CD4-positive, alpha-beta T cell (primary cell): ENCODE measurements at regions not wholly inside any gene's neighbourhood (a gene's known extent, or its start where the extent isn't known, plus 50 kb on each side); places are given as distances from the start of the nearest gene placed in this dataset.

Source experiments
- ATAC-seq: fragments of 200-7000 bp; cut with Tn5 transposase; one replicate; pipeline ENCODE4 v1.10.0; 2022; ENCODE audit warnings: mild to moderate bottlenecking; ENCODE audit not compliant: poor library complexity
- CTCF ChIA-PET: fragments of 350-600 bp; sonication (Branson Sonifier 250); formaldehyde crosslinking; loops from one replicate; lab custom pipeline; 2021; ENCODE audit warnings: antibody characterized with exemption, inconsistent platforms; lab: Charles Lee
- POLR2A ChIA-PET: fragments of 350-600 bp; sonication (Branson Sonifier 250); formaldehyde crosslinking; loops from one replicate; lab custom pipeline; 2021; ENCODE audit warnings: antibody characterized with exemption, inconsistent platforms; lab: Charles Lee
- DNase-seq, 14 experiments: peaks; one replicate each; pipeline ENCODE4 v3.0.0-alpha.2; 2013 to 2020; ENCODE audit warnings: mixed read lengths in 2 of 14
- H3K27ac ChIP-seq, 2 donors: one replicate each; pipeline versions ENCODE4 v1.5.1 to v1.7.0; 2013; ENCODE audit warnings: low read length in 2 of 2, low read depth in 1 of 2, mild to moderate bottlenecking in 1 of 2
- H3K27me3 ChIP-seq, 2 experiments: 1 replicate in 1 of 2; 2 replicates in 1 of 2; pipeline versions ENCODE4 v1.6.1 to v1.7.0; 2013; ENCODE audit warnings: low read length in 2 of 2, control low read depth in 1 of 2, mild to moderate bottlenecking in 1 of 2, moderate library complexity in 1 of 2; ENCODE audit not compliant: insufficient read depth in 2 of 2, control insufficient read depth in 1 of 2
- H3K36me3 ChIP-seq: one replicate; pipeline ENCODE4 v1.6.1; 2013; ENCODE audit warnings: low read length, control low read depth; ENCODE audit not compliant: insufficient read depth
- H3K4me1 ChIP-seq: one replicate; pipeline ENCODE4 v1.6.1; 2013; ENCODE audit warnings: low read length, control low read depth; ENCODE audit not compliant: insufficient read depth
- H3K4me3 ChIP-seq: one replicate; pipeline ENCODE4 v1.5.1; 2013; ENCODE audit warnings: mild to moderate bottlenecking, low read length, moderate library complexity
- H3K9me3 ChIP-seq, 2 experiments: 1 replicate in 1 of 2; 2 replicates in 1 of 2; pipeline versions ENCODE4 v1.6.1 to v1.7.0; 2013; ENCODE audit warnings: low read length in 2 of 2, mild to moderate bottlenecking in 2 of 2, control low read depth in 1 of 2, moderate library complexity in 1 of 2; ENCODE audit not compliant: control insufficient read depth in 1 of 2, insufficient read depth in 1 of 2
- H3K27ac Mint-ChIP-seq: one replicate; pipeline ENCODE4 v1.8.0; 2020; ENCODE audit warnings: mixed read lengths
- H3K27me3 Mint-ChIP-seq: one replicate; pipeline ENCODE4 v1.8.0; 2021; ENCODE audit warnings: mixed read lengths
- H3K36me3 Mint-ChIP-seq: one replicate; pipeline ENCODE4 v1.8.0; 2021; ENCODE audit warnings: low read depth, mixed read lengths
- H3K4me1 Mint-ChIP-seq: one replicate; pipeline ENCODE4 v1.8.0; 2021; ENCODE audit warnings: low read depth, mixed read lengths
- H3K4me3 Mint-ChIP-seq: one replicate; pipeline ENCODE4 v1.8.0; 2020; ENCODE audit warnings: mild to moderate bottlenecking, mixed read lengths
- H3K9me3 Mint-ChIP-seq: one replicate; pipeline ENCODE4 v1.8.0; 2020; ENCODE audit warnings: mixed read lengths
- intact Hi-C, 2 experiments: fragments of 100-400 bp; cut with DNase I in 1 of 2; cut with micrococcal nuclease in 1 of 2; formaldehyde crosslinking; loops; one replicate each; pipeline versions ENCODE4 v1.15.1 to v1.9.0; 2023 to 2025; cut with DNase I, micrococcal nuclease
- TF ChIP-seq, protein P1 (sequence below): fragments of 200-600 bp; IDR thresholded peaks from one replicate; pipeline ENCODE4 v1.8.0; 2022; ENCODE audit warnings: antibody characterized with exemption, mild to moderate bottlenecking

DNA sequence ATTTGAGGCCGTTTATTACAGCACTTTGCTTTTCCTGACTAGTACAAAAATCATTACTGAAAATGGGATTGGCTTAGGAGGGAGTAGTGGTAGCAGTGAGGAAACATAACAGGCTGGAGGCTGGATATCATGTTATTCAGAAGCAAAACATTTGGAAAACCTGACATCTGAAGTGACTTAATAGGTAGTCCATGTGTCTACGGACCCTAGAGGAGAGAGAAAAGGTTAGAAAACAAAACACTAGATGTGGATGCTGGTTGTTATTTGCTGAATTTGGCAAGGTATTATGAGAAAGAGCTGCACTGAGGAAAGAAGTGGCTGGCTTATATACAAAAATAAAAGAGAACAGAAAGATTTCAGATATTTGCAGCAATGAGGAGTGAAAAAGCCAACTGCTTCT, 139.9 kb downstream of the MEX3B start:
- Mint-ChIP-seq H3K4me3 (no peak overlapping the region), H3K4me1 (no peaks in the 10 kb centered on the region), H3K36me3 (no peaks in the 10 kb centered on the region), H3K9me3 (no peaks in the 10 kb centered on the region), H3K27me3 (no peaks in the 10 kb centered on the region), H3K27ac (no peak overlapping the region)
- ChIA-PET POLR2A (no interaction called here), CTCF (no interaction called here)
- H3K27me3 ChIP-seq, result no peaks in the 10 kb centered on the region
- no peaks in the 10 kb centered on the region for H3K36me3 ChIP-seq
- no peak overlapping the region for H3K4me3 ChIP-seq
- TF ChIP-seq, protein P1, sequence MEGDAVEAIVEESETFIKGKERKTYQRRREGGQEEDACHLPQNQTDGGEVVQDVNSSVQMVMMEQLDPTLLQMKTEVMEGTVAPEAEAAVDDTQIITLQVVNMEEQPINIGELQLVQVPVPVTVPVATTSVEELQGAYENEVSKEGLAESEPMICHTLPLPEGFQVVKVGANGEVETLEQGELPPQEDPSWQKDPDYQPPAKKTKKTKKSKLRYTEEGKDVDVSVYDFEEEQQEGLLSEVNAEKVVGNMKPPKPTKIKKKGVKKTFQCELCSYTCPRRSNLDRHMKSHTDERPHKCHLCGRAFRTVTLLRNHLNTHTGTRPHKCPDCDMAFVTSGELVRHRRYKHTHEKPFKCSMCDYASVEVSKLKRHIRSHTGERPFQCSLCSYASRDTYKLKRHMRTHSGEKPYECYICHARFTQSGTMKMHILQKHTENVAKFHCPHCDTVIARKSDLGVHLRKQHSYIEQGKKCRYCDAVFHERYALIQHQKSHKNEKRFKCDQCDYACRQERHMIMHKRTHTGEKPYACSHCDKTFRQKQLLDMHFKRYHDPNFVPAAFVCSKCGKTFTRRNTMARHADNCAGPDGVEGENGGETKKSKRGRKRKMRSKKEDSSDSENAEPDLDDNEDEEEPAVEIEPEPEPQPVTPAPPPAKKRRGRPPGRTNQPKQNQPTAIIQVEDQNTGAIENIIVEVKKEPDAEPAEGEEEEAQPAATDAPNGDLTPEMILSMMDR, result no peak
- no peak for ATAC-seq
- DNase-seq, result no peak
- no peaks in the 10 kb centered on the region for H3K4me1 ChIP-seq
- H3K9me3 ChIP-seq, result peaks cover 0 to 7% of the 10 kb centered on the region in 2 experiments
- intact Hi-C loops, result no loop called here
- H3K27ac ChIP-seq, result no peak overlapping the region

DNA sequence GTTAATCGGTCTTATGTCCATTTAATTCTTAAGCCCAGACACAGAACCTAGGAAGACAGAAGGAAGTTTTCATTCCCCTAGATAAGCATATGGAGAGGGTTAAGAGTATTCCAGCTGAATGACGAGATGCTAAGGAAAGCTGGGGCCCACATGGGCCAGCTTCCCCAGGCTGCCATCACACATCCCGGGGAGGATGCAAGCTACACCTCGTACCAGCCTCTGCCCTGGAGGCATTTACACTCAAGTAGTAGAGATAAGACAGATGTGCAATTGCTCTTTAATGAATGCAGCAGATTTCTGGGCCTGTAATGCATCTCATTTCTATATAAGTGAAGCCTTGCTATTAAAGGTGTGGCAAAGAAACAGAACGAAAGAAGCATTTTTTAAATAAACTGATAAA, 144.5 kb downstream of the MEX3B start:
- TF ChIP-seq, protein P1, result no peak
- intact Hi-C loops, result no loop called here
- ChIA-PET CTCF (no interaction called here), POLR2A (no interaction called here)
- no peaks in the 10 kb centered on the region for H3K36me3 ChIP-seq
- Mint-ChIP-seq H3K9me3 (no peaks in the 10 kb centered on the region), H3K36me3 (no peaks in the 10 kb centered on the region), H3K4me3 (no peak overlapping the region), H3K27me3 (no peaks in the 10 kb centered on the region), H3K4me1 (no peaks in the 10 kb centered on the region), H3K27ac (no peak overlapping the region)
- peaks cover 0 to 4% of the 10 kb centered on the region in 2 experiments for H3K9me3 ChIP-seq
- DNase-seq (no peak), ATAC-seq (no peak)
- H3K27me3 ChIP-seq, result no peaks in the 10 kb centered on the region
- no peak overlapping the region for H3K27ac ChIP-seq
- no peaks in the 10 kb centered on the region for H3K4me1 ChIP-seq
- no peak overlapping the region for H3K4me3 ChIP-seq

DNA sequence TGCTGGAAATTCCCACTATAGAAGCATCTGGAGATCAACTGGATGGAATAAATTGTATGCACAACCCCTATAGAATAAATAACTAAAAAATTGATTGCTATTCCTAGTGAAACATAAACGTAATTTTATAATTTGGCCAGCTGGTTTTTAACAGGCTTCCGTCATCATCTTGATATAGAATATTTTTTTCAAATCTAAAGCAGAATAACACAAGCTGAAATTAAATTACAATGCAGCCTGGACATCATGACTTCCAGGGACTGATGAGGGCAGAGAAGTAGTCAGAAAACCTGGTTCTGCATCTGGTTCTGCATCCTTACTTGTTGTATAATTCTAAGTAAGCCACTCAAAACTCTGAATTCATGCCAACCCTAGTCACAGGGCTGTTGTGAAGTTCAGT, 146.1 kb downstream of the MEX3B start:
- Histone ChIP-seq H3K4me3 (no peak overlapping the region), H3K4me1 (no peaks in the 10 kb centered on the region), H3K36me3 (no peaks in the 10 kb centered on the region), H3K27me3 (no peaks in the 10 kb centered on the region), H3K9me3 (peaks cover 0 to 4% of the 10 kb centered on the region in 2 experiments), H3K27ac (no peak overlapping the region)
- ChIA-PET CTCF (no interaction called here), POLR2A (no interaction called here)
- no peaks in the 10 kb centered on the region for H3K9me3 Mint-ChIP-seq
- intact Hi-C loops, result no loop called here
- H3K27me3 Mint-ChIP-seq, result peaks cover under 1% of the 10 kb centered on the region
- no peaks in the 10 kb centered on the region for H3K36me3 Mint-ChIP-seq
- H3K4me1 Mint-ChIP-seq, result no peaks in the 10 kb centered on the region
- no peak overlapping the region for H3K27ac Mint-ChIP-seq
- ATAC-seq (no peak), DNase-seq (no peak)
- TF ChIP-seq, protein P1, result no peak
- no peak overlapping the region for H3K4me3 Mint-ChIP-seq
